ENCODE measurements at regions not wholly inside any gene's neighbourhood (a gene's known extent, or its start where the extent isn't known, plus 50 kb on each side); places are given as distances from the start of the nearest gene placed in this dataset.

- H3K27ac Mint-ChIP-seq (ENCODE audit: unreplicated experiment): no peak overlapping the region
- H3K27me3 Mint-ChIP-seq (ENCODE audit: unreplicated experiment): peaks cover 2% of the 10 kb centered on the region
- no peaks in the 10 kb centered on the region for H3K9me3 Mint-ChIP-seq (ENCODE audit: unreplicated experiment)
- H3K4me3 Mint-ChIP-seq (ENCODE audit: unreplicated experiment): no peak overlapping the region
- no peak for DNase-seq (ENCODE audit: low spot score)
- no peaks in the 10 kb centered on the region for H3K36me3 Mint-ChIP-seq (ENCODE audit: low read depth, unreplicated experiment)
- TF ChIP-seq CTCF (IDR thresholded peaks at IDR 0.05; ENCODE audit: unreplicated experiment): no peak
- no peaks in the 10 kb centered on the region for H3K4me1 Mint-ChIP-seq (ENCODE audit: unreplicated experiment)
Observed at GRCh38 chr5:68681929-68682328, 411.9 kb upstream of the SLC30A5 start.

- DNase-seq (ENCODE audit: low spot score): no peak
- no peak for TF ChIP-seq CTCF (IDR thresholded peaks at IDR 0.05; ENCODE audit: unreplicated experiment)
- Mint-ChIP-seq H3K27ac (ENCODE audit: unreplicated experiment) (no peak overlapping the region), H3K27me3 (ENCODE audit: unreplicated experiment) (peaks cover 2% of the 10 kb centered on the region), H3K4me3 (ENCODE audit: unreplicated experiment) (no peak overlapping the region), H3K36me3 (ENCODE audit: low read depth, unreplicated experiment) (no peaks in the 10 kb centered on the region), H3K4me1 (ENCODE audit: unreplicated experiment) (no peaks in the 10 kb centered on the region), H3K9me3 (ENCODE audit: unreplicated experiment) (no peaks in the 10 kb centered on the region)
Observed at GRCh38 chr5:68682400-68683160, 411.2 kb upstream of the SLC30A5 start.

- Mint-ChIP-seq H3K4me1 (ENCODE audit: unreplicated experiment) (no peaks in the 10 kb centered on the region), H3K36me3 (ENCODE audit: low read depth, unreplicated experiment) (no peaks in the 10 kb centered on the region), H3K27me3 (ENCODE audit: unreplicated experiment) (no peaks in the 10 kb centered on the region), H3K4me3 (ENCODE audit: unreplicated experiment) (no peak overlapping the region), H3K27ac (ENCODE audit: unreplicated experiment) (no peak overlapping the region), H3K9me3 (ENCODE audit: unreplicated experiment) (no peaks in the 10 kb centered on the region)
- TF ChIP-seq CTCF (IDR thresholded peaks at IDR 0.05; ENCODE audit: unreplicated experiment): no peak
- no peak for DNase-seq (ENCODE audit: low spot score)
Observed at GRCh38 chr5:68683632-68684036, 410.2 kb upstream of the SLC30A5 start.

GRCh38 chr5:68685863-68686262 is 408.0 kb upstream of the SLC30A5 start:
- Mint-ChIP-seq H3K27ac (ENCODE audit: unreplicated experiment) (no peak overlapping the region), H3K36me3 (ENCODE audit: low read depth, unreplicated experiment) (no peaks in the 10 kb centered on the region), H3K9me3 (ENCODE audit: unreplicated experiment) (no peaks in the 10 kb centered on the region), H3K27me3 (ENCODE audit: unreplicated experiment) (no peaks in the 10 kb centered on the region), H3K4me3 (ENCODE audit: unreplicated experiment) (no peak overlapping the region), H3K4me1 (ENCODE audit: unreplicated experiment) (no peaks in the 10 kb centered on the region)
- DNase-seq (ENCODE audit: low spot score): no peak
- TF ChIP-seq CTCF (IDR thresholded peaks at IDR 0.05; ENCODE audit: unreplicated experiment): no peak

GRCh38 chr5:68688547-68688946 is 405.3 kb upstream of the SLC30A5 start:
- Mint-ChIP-seq H3K4me1 (ENCODE audit: unreplicated experiment) (no peaks in the 10 kb centered on the region), H3K27me3 (ENCODE audit: unreplicated experiment) (no peaks in the 10 kb centered on the region), H3K36me3 (ENCODE audit: low read depth, unreplicated experiment) (no peaks in the 10 kb centered on the region), H3K9me3 (ENCODE audit: unreplicated experiment) (no peaks in the 10 kb centered on the region), H3K27ac (ENCODE audit: unreplicated experiment) (no peak overlapping the region), H3K4me3 (ENCODE audit: unreplicated experiment) (no peak overlapping the region)
- TF ChIP-seq CTCF (IDR thresholded peaks at IDR 0.05; ENCODE audit: unreplicated experiment): no peak
- DNase-seq (ENCODE audit: low spot score): no peak
